IMR-90 (cell line): ENCODE measurements at regions not wholly inside any gene's neighbourhood (a gene's known extent, or its start where the extent isn't known, plus 50 kb on each side); places are given as distances from the start of the nearest gene placed in this dataset.
A peak's percentile ranks its signal among the peaks of the same experiment; 100 is the strongest.

Source experiments
- ATAC-seq: fragments of 200-7000 bp; cut with Tn5 transposase; 2 replicates; pipeline ENCODE4 v1.9.1; 2020; ENCODE audit warnings: low read depth, mild to moderate bottlenecking, moderate library complexity
- BruUV-seq: library from RNA; stranded (reverse); fragments of 400-500 nt; replicated peaks from 2 replicates; lab custom pipeline; 2021; lab: Mats Ljungman, UMichigan
- CTCF ChIA-PET: fragments of 300-600 bp; formaldehyde crosslinking; extraction: SDS; loops from one replicate; lab custom pipeline; 2021; ENCODE audit warnings: antibody characterized with exemption; lab: Yijun Ruan, JAX
- POLR2A ChIA-PET: fragments of 300-600 bp; sonication (Branson Sonifier 250); formaldehyde crosslinking; loops from one replicate; lab custom pipeline; 2022; ENCODE audit warnings: antibody characterized with exemption; ENCODE audit not compliant: unreplicated experiment; lab: Charles Lee
- DNase-seq: peaks from one replicate; pipeline ENCODE4 v3.0.0; 2013
- H2AFZ ChIP-seq: replicated peaks from 2 replicates; pipeline ENCODE3; 2013; ENCODE audit warnings: low read length, mild to moderate bottlenecking; ENCODE audit not compliant: poor library complexity
- H2AK5ac ChIP-seq: 2 replicates; pipeline ENCODE4 v1.6.1; 2013; ENCODE audit warnings: low read depth, low read length, inconsistent platforms
- H2AK9ac ChIP-seq: replicated peaks from 2 replicates; pipeline ENCODE3; 2013; ENCODE audit warnings: mild to moderate bottlenecking, low read depth, low read length, moderate library complexity; ENCODE audit not compliant: poor library complexity
- H2BK120ac ChIP-seq: 2 replicates; pipeline ENCODE4 v1.6.1; 2013; ENCODE audit warnings: low read depth, low read length, inconsistent platforms
- H2BK15ac ChIP-seq: 3 replicates; pipeline ENCODE4 v1.6.1; 2013; ENCODE audit warnings: low read depth, low read length, inconsistent platforms
- H2BK20ac ChIP-seq: 2 replicates; pipeline ENCODE4 v1.6.1; 2013; ENCODE audit warnings: low read depth, mild to moderate bottlenecking, inconsistent platforms, low read length, moderate library complexity
- H2BK5ac ChIP-seq: 2 replicates; pipeline ENCODE4 v1.6.1; 2013; ENCODE audit warnings: mild to moderate bottlenecking, low read depth, low read length, inconsistent platforms; ENCODE audit not compliant: poor library complexity, severe bottlenecking
- H3K14ac ChIP-seq: replicated peaks from 2 replicates; pipeline ENCODE4 v1.6.1; 2013; ENCODE audit warnings: low read depth, low read length, inconsistent platforms
- H3K18ac ChIP-seq: 2 replicates; pipeline ENCODE4 v1.6.1; 2013; ENCODE audit warnings: low read depth, low read length, control low read depth
- H3K23ac ChIP-seq: 2 replicates; pipeline ENCODE4 v1.6.1; 2013; ENCODE audit warnings: low read depth, low read length, inconsistent platforms
- H3K27ac ChIP-seq: 2 replicates; pipeline ENCODE4 v1.5.1; 2013; ENCODE audit warnings: mild to moderate bottlenecking, control low read depth, low read length; ENCODE audit not compliant: insufficient read depth
- H3K27me3 ChIP-seq: 2 replicates; pipeline ENCODE4 v1.6.1; 2013; ENCODE audit warnings: low read length; ENCODE audit not compliant: control insufficient read depth, insufficient read depth
- H3K36me3 ChIP-seq: 2 replicates; pipeline ENCODE4 v1.6.1; 2013; ENCODE audit warnings: low read length, mixed read lengths; ENCODE audit not compliant: control insufficient read depth, insufficient read depth
- H3K4ac ChIP-seq: 2 replicates; pipeline ENCODE4 v1.6.1; 2013; ENCODE audit warnings: low read depth, low read length, inconsistent platforms
- H3K4me1 ChIP-seq: 2 replicates; pipeline ENCODE4 v1.6.1; 2013; ENCODE audit warnings: low read length, mixed read lengths; ENCODE audit not compliant: control insufficient read depth, insufficient read depth
- H3K4me2 ChIP-seq: 2 replicates; pipeline ENCODE4 v1.6.1; 2013; ENCODE audit warnings: low read depth, mild to moderate bottlenecking, control low read depth, low read length, moderate library complexity
- H3K4me3 ChIP-seq: 2 replicates; pipeline ENCODE4 v1.5.1; 2013; ENCODE audit warnings: low read depth, mild to moderate bottlenecking, control low read depth, low read length, moderate library complexity; ENCODE audit not compliant: insufficient read depth
- H3K56ac ChIP-seq: 2 replicates; pipeline ENCODE4 v1.6.1; 2013; ENCODE audit warnings: low read length, inconsistent platforms; ENCODE audit not compliant: insufficient read depth; ENCODE audit errors: extremely low read depth
- H3K79me1 ChIP-seq, 2 experiments: 2 replicates each; pipeline ENCODE4 v1.6.1; 2013; ENCODE audit warnings: low read length in 2 of 2, inconsistent platforms in 1 of 2, low read depth in 1 of 2
- H3K9ac ChIP-seq: 2 replicates; pipeline ENCODE4 v1.6.1; 2013; ENCODE audit warnings: low read depth, low read length, control low read depth
- H3K9me1 ChIP-seq: 2 replicates; pipeline ENCODE4 v1.6.1; 2013; ENCODE audit warnings: low read length, inconsistent platforms; ENCODE audit not compliant: insufficient read depth
- H3K9me3 ChIP-seq: 2 replicates; pipeline ENCODE4 v1.6.1; 2013; ENCODE audit warnings: low read length; ENCODE audit not compliant: control insufficient read depth, insufficient read depth
- H4K20me1 ChIP-seq: 2 replicates; pipeline ENCODE4 v1.6.1; 2013; ENCODE audit warnings: low read length, inconsistent platforms; ENCODE audit not compliant: insufficient read depth
- H4K5ac ChIP-seq: 2 replicates; pipeline ENCODE4 v1.6.1; 2013; ENCODE audit warnings: mild to moderate bottlenecking, low read depth, low read length, control low read depth
- H4K8ac ChIP-seq, 2 experiments: 2 replicates each; pipeline ENCODE4 v1.6.1; 2013; ENCODE audit warnings: low read depth in 2 of 2, low read length in 2 of 2, control low read depth in 1 of 2, inconsistent platforms in 1 of 2
- H4K91ac ChIP-seq: 2 replicates; pipeline ENCODE4 v1.6.1; 2013; ENCODE audit warnings: low read depth, low read length, inconsistent platforms; ENCODE audit not compliant: insufficient read depth
- ELK1 ChIP-seq: fragments of 150-350 bp; IDR thresholded peaks from 2 replicates; pipeline ENCODE4 v1.6.1; 2016; ENCODE audit warnings: low read depth, mild to moderate bottlenecking, low read length, moderate library complexity, borderline replicate concordance
- MAZ ChIP-seq: IDR thresholded peaks from 2 replicates; pipeline ENCODE4 v1.6.1; 2012; ENCODE audit warnings: low read depth, mild to moderate bottlenecking, low read length, improper control_type of control experiment, moderate library complexity, borderline replicate concordance
- MXI1 ChIP-seq: IDR thresholded peaks from 2 replicates; pipeline ENCODE4 v1.6.1; 2012; ENCODE audit warnings: low read depth, mild to moderate bottlenecking, low read length, moderate library complexity, borderline replicate concordance
- NFE2L2 ChIP-seq: fragments of 150-350 bp; IDR thresholded peaks from 2 replicates; pipeline ENCODE4 v1.6.1; 2016; ENCODE audit warnings: low read depth, mild to moderate bottlenecking, low read length
- POLR2A ChIP-seq: IDR thresholded peaks from 2 replicates; pipeline ENCODE4 v1.6.1; 2012; ENCODE audit warnings: mild to moderate bottlenecking, low read depth, low read length
- RAD21 ChIP-seq: IDR thresholded peaks from 2 replicates; pipeline ENCODE4 v1.6.1; 2012; ENCODE audit warnings: low read length, improper control_type of control experiment
- RFX5 ChIP-seq: IDR thresholded peaks from 2 replicates; pipeline ENCODE4 v1.8.0; 2012; ENCODE audit warnings: low read depth, mild to moderate bottlenecking, low read length, moderate library complexity
- WGBS, 2 experiments: methylation state at CpG; one replicate each; pipeline versions ENCODE4 v1.1.5 to v1.1.7; 2013; ENCODE audit warnings: missing lambda C conversion rate in 2 of 2; ENCODE audit not compliant: insufficient read length in 1 of 2; ENCODE audit errors: extremely low coverage in 2 of 2; 5-methylcytosine and 5-hydroxymethylcytosine counted together
- dilution Hi-C: fragments of 300-500 bp; cut with HindIII; formaldehyde crosslinking; loops from one replicate; pipeline ENCODE4 v1.14.3; 2018; ENCODE audit warnings: low sequenced_read_pairs; ENCODE audit not compliant: unreplicated experiment
- in situ Hi-C: fragments of 300-500 bp; cut with MboI; formaldehyde crosslinking; loops from 3 replicates; pipeline ENCODE4 v1.14.3; 2019; ENCODE audit warnings: low sequenced_read_pairs, inconsistent platforms, mixed read lengths
- intact Hi-C: fragments of 100-400 bp; cut with micrococcal nuclease; formaldehyde crosslinking; loops from 2 replicates; pipeline ENCODE4 v1.10.0; 2022

- no peak overlapping the region for H3K27ac ChIP-seq
- H3K9ac ChIP-seq = no peak overlapping the region
Observed at GRCh38 chr12:65594409-65594808, 229.9 kb upstream of the HMGA2 start.

More at GRCh38 chr12:65594409-65594808, 229.9 kb upstream of the HMGA2 start:
- no peaks in the 10 kb centered on the region for H3K27me3 ChIP-seq
- dilution Hi-C loops = no loop called here
- WGBS, 2 experiments = 40% methylated on average over 2 of the region's 5 CpGs; no CpG with 5 or more reads in 1 of the 2 experiments
- no TSS peak for BruUV-seq
- H4K5ac ChIP-seq = peak overlapping the region; percentile 73; the same call in 1 of the 2 replicates
- ATAC-seq = no peak
- CTCF ChIA-PET = interaction anchor here (1.0 to 1.5 kb wide), 2 partner anchors 8 to 20 kb away, joined by 3 to 5 read pairs; no protein-coding TSS in a partner anchor
- H3K18ac ChIP-seq = peak overlapping the region; percentile 95
- peak overlapping the region; percentile 57; the same call in 1 of the 2 replicates for H3K4ac ChIP-seq
- in situ Hi-C loops = no loop called here
- no peak for DNase-seq
- POLR2A ChIA-PET = interaction anchor here (0.6 kb wide), 1 partner anchor 18 kb away, joined by 4 read pairs; no protein-coding TSS in a partner anchor
- H3K4me1 ChIP-seq = peaks cover 17% of the 10 kb centered on the region
- no peaks in the 10 kb centered on the region for H3K9me3 ChIP-seq
- peak overlapping the region; percentile 47; the same call in 1 of the 3 replicates for H2BK15ac ChIP-seq
- no peaks in the 10 kb centered on the region for H3K36me3 ChIP-seq
- no peak overlapping the region for H3K4me3 ChIP-seq
- H4K8ac ChIP-seq = peak overlapping the region; percentile 79 to 84
- H3K23ac ChIP-seq = peak overlapping the region; percentile 62; the same call in 1 of the 2 replicates
- H3K9me1 ChIP-seq = no peaks in the 10 kb centered on the region; the same call in 1 of the 2 replicates
- no peaks in the 10 kb centered on the region for H4K20me1 ChIP-seq
- no peak overlapping the region for H3K4me2 ChIP-seq
- H2AFZ ChIP-seq = no peak overlapping the region
- peak overlapping the region; percentile 73 for H2BK20ac ChIP-seq
- peak overlapping the region; percentile 38; the same call in 1 of the 2 replicates for H4K91ac ChIP-seq
- TF ChIP-seq RFX5 = no peak
- no peak for TF ChIP-seq ELK1
- TF ChIP-seq MAZ = no peak
- TF ChIP-seq NFE2L2 = no peak
- TF ChIP-seq MXI1 = no peak
- no peak for TF ChIP-seq POLR2A
- TF ChIP-seq RAD21 = no peak
- H3K14ac ChIP-seq = peak overlapping the region; percentile 80
- H3K56ac ChIP-seq = no peak overlapping the region
- H2BK5ac ChIP-seq = peak overlapping the region; percentile 48
- no peak overlapping the region for H2AK9ac ChIP-seq
- intact Hi-C loops = no loop called here
- H3K79me1 ChIP-seq = no peaks in the 10 kb centered on the region
- H2AK5ac ChIP-seq = no peak overlapping the region; the same call in 1 of the 2 replicates
- peak overlapping the region; percentile 86 for H2BK120ac ChIP-seq
